ENCODE measurements at regions not wholly inside any gene's neighbourhood (a gene's known extent, or its start where the extent isn't known, plus 50 kb on each side); places are given as distances from the start of the nearest gene placed in this dataset.

DNA sequence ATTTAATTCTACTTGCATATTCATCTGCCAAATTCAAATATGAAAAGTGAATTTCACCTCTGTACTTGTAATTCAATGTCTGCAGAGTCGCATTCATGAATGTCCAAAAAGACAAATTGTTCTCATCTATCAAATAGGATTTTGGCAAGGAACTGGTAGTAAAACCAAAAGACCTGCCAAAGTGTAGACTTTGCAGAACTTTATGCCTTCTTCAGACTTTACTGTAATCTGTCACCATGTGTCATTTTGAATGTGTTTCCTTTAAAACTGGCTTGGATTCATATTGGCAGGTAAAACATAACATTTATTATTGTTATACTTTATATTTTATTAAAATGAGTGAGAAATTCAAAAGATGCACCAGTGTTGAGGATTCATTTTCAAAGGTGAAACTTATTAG, 701.9 kb upstream of the LINC00305 start:
- H3K4me3 ChIP-seq (ENCODE audit: low read depth, low read length): no peak overlapping the region
- TF ChIP-seq, protein P1, sequence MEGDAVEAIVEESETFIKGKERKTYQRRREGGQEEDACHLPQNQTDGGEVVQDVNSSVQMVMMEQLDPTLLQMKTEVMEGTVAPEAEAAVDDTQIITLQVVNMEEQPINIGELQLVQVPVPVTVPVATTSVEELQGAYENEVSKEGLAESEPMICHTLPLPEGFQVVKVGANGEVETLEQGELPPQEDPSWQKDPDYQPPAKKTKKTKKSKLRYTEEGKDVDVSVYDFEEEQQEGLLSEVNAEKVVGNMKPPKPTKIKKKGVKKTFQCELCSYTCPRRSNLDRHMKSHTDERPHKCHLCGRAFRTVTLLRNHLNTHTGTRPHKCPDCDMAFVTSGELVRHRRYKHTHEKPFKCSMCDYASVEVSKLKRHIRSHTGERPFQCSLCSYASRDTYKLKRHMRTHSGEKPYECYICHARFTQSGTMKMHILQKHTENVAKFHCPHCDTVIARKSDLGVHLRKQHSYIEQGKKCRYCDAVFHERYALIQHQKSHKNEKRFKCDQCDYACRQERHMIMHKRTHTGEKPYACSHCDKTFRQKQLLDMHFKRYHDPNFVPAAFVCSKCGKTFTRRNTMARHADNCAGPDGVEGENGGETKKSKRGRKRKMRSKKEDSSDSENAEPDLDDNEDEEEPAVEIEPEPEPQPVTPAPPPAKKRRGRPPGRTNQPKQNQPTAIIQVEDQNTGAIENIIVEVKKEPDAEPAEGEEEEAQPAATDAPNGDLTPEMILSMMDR (IDR thresholded peaks at IDR 0.05; ENCODE audit: borderline replicate concordance, insufficient read depth, low read depth, low read length): no peak

DNA sequence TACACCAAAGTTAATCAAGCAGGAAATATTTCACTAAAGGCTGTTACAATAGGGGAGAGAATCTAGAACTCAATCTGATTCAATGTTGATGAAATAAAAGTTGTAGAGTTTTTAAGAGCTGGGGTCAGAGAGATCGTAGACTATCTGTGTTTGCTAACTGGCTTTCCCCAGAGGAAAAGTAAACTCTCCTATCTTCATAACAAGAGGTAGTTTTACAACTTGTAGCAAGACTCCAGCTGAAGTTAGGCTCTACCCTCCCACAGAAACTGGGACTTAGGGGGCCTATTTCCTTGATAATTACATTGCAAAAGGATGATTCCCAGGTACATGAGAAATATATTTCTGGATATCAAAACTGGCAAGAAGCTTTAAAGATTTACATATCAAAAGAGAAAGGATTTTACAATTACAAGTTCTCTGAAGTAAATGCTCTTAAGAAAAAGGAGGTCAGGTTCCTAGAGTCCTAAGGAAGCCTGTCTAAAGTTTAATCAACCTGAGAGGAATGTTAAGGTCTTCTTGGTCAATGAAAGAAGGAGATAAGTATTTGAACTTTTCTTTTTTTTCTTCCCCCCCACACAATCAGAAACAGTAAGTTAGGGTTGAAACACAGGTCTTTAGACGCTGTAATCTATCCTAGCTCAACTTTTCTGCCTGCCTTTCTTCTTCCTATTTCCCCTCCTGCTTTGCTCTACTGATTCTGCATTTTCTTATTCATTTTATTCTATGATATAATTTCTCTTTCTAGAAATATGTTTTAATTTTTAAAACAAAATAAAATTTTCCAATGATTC, 692.2 kb upstream of the LINC00305 start:
- TF ChIP-seq, protein P1 (IDR thresholded peaks at IDR 0.05; ENCODE audit: borderline replicate concordance, insufficient read depth, low read depth, low read length): no peak
- H3K4me3 ChIP-seq (ENCODE audit: low read depth, low read length): no peak overlapping the region

DNA sequence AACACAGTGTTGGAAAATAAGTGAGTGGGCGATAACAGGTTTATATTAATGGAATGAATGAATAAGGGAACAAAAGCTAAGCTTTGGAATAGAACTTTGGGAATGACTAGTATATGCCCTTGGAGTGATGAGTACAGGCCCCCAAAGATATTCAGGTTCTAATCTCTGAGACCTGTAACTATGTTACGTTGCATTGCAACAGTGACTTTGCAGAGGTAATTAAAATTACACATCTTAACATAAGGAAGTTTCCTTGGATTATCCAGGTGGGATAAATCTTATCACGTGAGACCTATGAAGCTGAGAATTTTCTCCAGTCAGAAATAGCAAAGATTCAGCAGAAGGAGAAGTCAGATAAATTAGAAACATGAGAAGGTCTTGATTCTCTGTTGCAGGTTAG, 661.5 kb upstream of the LINC00305 start:
- no peak overlapping the region for H3K4me3 ChIP-seq (ENCODE audit: low read depth, low read length)
- TF ChIP-seq, protein P1 (IDR thresholded peaks at IDR 0.05; ENCODE audit: borderline replicate concordance, insufficient read depth, low read depth, low read length): no peak

DNA sequence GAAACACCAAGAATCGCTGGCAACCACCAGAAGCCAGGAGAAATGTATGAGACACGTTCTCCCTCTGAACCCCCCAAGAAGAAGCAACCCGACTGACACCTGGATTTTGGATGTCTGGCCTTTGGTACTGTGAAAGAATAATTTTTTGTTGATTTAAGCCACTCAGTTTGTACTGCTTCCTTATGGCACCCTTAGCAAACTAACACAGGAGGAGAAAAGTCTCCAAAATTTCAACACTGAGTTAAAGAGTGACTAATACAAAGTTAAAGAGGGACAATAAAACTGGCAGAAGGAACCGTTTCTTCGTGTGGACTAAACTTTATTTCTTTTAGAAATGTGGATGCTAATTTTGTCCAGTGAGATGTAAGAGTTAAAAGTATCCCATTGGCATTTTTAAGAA, 660.9 kb upstream of the LINC00305 start:
- H3K4me3 ChIP-seq (ENCODE audit: low read depth, low read length): no peak overlapping the region
- TF ChIP-seq, protein P1 (IDR thresholded peaks at IDR 0.05; ENCODE audit: borderline replicate concordance, insufficient read depth, low read depth, low read length): no peak

DNA sequence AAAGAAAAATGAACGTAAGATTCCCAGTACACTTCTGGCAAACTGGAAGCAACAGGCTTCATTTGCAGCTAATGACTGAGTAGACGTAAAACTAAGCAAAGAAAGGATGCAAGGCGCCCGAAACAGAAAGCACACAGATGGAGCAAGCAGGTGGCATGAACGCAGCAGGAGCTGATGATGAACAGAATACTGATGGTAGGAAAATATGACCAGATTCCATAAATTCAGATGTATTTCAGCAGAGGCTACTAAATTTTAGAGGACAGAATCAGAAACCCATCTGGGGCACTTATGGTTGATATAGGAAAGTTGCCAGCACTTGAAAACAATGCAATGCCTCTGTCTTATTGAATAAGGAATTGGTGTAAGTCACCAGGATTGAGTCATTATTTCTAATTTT, 658.7 kb upstream of the LINC00305 start:
- TF ChIP-seq, protein P1 (IDR thresholded peaks at IDR 0.05; ENCODE audit: borderline replicate concordance, insufficient read depth, low read depth, low read length): no peak
- no peak overlapping the region for H3K4me3 ChIP-seq (ENCODE audit: low read depth, low read length)

DNA sequence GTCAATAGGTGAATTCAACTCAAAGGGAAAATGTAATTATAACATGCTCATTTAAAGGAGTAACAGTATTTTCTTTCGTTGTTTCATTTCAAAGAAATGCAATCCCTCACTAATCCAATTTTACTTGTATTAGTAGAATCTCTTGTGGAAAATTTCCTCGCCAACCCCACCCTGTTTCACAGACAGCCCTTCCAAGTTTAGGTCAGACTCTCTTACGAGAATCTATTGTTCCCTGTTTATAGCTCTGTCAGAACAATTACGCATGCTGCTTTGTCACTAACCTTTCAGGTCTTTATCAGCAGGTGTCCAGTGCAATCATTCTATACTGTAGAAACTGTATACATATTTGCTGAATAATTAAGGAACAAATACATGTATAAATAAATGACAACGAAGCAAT, 657.8 kb upstream of the LINC00305 start:
- TF ChIP-seq, protein P1 (IDR thresholded peaks at IDR 0.05; ENCODE audit: borderline replicate concordance, insufficient read depth, low read depth, low read length): no peak
- no peak overlapping the region for H3K4me3 ChIP-seq (ENCODE audit: low read depth, low read length)

DNA sequence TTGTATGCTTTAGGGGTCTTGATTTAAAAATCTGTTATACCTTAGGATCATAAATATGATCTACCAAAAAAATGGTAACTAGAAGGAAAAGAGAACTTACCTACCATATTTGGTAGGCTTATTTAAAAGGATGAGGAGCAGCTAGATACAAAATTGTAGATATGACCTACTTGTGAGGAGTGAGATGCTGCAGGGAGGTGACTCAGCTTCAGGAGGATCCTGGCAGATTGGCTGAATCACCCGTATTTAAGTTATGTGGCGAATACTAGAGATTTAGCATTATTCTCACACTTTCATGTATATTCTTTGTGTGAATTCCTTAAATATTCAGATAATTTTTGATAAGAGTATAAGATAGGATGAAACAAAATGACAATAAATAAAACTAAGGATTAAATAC, 657.3 kb upstream of the LINC00305 start:
- TF ChIP-seq, protein P1 (IDR thresholded peaks at IDR 0.05; ENCODE audit: borderline replicate concordance, insufficient read depth, low read depth, low read length): no peak
- H3K4me3 ChIP-seq (ENCODE audit: low read depth, low read length): no peak overlapping the region

Measured in GM12875 (cell line).